NCI-H2196 (cell line): ENCODE measurements at regions not wholly inside any gene's neighbourhood (a gene's known extent, or its start where the extent isn't known, plus 50 kb on each side); places are given as distances from the start of the nearest gene placed in this dataset.
"Not testable (repeated sequence)": the region's sequence is repeated elsewhere in the genome, so short reads cannot be mapped to it uniquely, and the experiment has no call there.

Source experiments
- DNase-seq: peaks from one replicate; lab custom pipeline; 2025; ENCODE audit not compliant: unreplicated experiment; lab: John Stamatoyannopoulos, UW

DNA sequence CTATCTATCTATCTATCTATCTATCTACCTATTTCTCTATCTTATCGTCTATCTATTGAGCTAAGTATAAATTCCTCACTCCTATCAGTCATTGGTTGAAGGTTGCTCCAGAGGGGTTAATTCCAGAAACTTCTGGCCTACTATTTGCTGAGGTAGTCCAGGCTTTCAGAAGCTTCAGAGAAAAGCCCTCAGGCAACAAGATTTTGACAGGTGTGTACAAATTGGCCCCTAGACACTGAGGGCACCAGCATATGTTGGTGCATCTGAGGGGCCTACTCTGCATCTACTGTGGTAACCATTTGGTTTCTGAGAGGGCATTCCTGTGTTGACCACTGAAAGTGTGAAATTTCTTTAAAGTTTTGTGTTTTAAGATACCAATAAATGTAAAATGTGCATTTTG is 265.2 kb upstream of the B3GALT2 start:
- no peak for DNase-seq

GRCh38 chr1:193451001-193451400 is 264.6 kb upstream of the B3GALT2 start:
- no peak for DNase-seq

DNA sequence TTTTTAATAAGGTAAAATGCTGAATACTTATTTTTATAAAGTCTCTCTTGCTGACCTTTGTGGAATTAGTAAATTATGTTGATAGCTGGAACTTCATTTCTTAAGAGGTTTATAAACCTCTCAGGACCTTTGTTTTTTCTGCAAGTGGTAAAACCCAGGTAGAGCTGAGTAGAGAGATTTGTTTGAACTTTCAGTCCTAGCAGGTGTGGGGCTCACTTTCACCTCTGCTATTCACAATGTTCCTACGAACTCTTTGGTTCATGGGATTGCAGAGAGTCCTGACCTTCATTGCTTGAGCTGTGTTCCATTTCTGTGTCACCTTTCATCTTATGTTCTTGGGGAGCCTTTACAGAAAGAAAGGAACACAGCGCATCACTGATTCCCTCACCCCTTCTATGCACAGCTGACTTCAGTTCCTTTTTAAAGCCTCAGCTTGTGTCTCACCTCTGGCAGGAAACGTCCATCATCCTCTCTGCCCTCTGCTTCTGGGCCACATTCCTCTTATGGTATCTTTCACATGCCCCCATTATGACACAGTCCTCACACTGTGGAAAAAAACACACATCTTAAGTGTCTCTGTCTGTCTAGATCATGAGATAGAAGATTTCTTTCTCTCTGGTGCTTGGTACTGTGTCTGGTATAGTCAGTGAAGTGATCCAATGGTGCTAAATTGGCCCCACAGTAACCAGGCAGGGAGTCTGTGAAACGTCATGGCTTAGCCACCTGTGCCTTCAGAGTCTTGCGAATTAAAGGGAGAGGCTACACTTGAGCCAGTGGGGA is 262.5 kb upstream of the B3GALT2 start:
- no peak for DNase-seq

- no peak for DNase-seq
These were observed 257.5 kb upstream of the B3GALT2 start for GRCh38 chr1:193443886-193444285.

- DNase-seq = no peak
These were observed 252.4 kb upstream of the B3GALT2 start for GRCh38 chr1:193438771-193439170.

DNA sequence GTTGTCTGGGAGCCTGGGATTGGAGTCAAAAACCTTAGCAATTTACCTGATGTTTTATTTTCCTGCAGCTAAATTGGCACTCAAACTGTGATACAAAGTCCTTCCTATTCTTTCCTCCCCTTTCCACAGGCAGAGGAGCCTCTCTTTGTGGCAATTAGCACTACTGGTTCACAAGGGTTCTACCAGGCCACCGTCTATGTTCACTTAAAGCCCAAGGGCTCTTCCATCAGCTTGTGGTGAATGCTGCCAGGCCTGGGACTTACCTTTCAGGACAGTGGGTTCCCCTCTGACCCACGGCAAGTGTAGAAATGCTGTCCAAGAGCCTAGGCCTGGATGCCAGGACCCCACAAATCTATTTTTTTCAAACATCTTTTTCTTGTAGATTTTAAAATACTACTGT is 251.9 kb upstream of the B3GALT2 start:
- DNase-seq = no peak

DNA sequence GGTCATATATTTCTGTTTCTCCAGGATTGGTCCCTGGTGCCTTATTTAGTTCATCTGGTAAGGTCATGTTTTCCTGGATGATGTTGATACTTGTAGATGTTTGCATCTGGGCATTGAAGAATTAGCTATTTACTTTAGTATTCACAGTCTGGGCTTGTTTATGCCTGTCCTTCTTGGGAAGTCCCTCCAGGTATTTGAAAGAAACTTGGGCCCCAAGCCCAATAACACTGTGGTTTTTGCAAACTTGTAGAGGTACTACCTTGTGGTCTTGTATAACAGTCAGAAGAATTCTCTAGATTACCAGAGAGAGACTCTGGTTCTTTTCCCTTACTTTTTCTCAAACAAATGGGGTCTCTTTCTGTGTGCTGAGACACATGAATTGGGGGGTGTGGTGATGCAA is 251.4 kb upstream of the B3GALT2 start:
- no peak for DNase-seq

DNA sequence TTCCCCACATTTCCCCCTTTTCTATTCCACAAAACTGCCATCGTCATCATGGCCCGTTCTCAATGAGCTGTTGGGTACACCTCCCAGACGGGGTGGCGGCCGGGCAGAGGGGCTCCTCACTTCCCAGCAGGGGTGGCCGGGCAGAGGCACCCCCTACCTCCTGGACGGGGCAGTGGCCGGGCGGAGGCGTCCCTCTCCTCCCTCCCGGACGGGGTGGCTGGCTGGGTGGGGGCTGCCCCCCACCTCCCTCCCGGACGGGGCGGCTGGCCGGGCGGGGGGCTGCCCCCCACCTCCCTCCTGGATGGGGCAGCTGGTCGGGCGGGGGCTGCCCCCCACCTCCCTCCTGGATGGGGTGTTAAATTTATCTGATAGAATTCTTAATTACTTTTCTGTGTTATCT is 250.9 kb upstream of the B3GALT2 start:
- DNase-seq = not testable (repeated sequence)

DNA sequence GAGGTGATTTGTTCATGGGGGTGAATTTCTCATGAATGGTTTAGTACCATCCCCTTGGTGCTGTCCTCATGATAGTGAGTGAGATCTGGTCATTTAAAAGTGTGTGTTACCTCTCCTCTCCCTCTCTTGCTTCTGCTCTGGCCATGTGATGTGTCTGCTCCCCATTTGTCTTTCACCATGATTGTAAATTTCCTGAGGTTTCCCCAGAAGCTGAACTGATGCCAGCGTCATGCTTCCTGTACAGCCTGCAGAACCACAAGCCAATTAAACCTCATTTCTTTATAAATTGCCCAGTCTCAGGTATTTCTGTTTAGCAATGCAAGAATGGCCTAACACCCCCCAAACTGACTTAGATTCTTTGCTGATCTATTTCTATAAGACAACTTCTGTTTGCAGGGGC is 249.4 kb upstream of the B3GALT2 start:
- DNase-seq = no peak

- DNase-seq = no peak
These were observed 247.9 kb upstream of the B3GALT2 start for GRCh38 chr1:193434319-193434718.

- DNase-seq = no peak
These were observed 247.2 kb upstream of the B3GALT2 start for GRCh38 chr1:193433599-193433998.

GRCh38 chr1:193432979-193433587 is 246.7 kb upstream of the B3GALT2 start:
- no peak for DNase-seq

GRCh38 chr1:193431265-193431977 is 245.0 kb upstream of the B3GALT2 start:
- DNase-seq = no peak

- no peak for DNase-seq
These were observed 241.1 kb upstream of the B3GALT2 start for GRCh38 chr1:193427524-193427923.

DNA sequence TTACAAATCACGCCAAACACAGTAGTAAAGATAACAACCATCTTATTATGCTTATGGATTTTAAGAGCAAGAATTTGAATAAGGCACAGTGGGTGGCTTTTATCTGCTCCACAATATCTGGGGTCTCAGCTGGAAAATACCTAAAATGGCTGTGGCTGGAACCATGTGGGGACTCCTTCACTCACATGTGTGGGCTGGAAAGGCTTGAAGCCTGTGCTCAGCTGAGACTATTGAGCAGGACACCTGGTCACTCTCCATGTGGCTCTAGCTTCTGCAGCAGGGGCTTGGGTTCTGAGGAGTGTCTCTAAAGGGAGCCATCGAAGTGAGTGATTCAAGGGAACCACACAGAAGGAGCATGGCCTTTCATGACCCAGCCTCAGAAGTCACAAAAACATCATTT is 239.6 kb upstream of the B3GALT2 start:
- no peak for DNase-seq

- no peak for DNase-seq
These were observed 235.1 kb upstream of the B3GALT2 start for GRCh38 chr1:193421487-193421886.

- no peak for DNase-seq
These were observed 232.9 kb upstream of the B3GALT2 start for GRCh38 chr1:193419295-193419694.

DNA sequence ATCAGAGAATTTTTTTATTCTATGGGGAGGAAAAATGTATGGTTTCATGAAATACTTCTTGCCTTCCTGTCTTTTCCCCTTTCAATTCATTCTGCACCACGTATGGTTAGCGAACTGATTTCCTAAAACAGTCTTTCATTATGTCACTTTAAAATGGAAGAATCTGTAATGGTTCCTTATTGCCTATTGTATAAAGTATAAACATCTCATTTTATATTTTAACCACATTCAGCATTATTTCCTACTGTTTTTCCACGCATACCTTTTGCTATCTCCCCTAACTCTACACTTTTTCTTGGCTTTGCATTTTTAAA is 232.3 kb upstream of the B3GALT2 start:
- DNase-seq = no peak

DNA sequence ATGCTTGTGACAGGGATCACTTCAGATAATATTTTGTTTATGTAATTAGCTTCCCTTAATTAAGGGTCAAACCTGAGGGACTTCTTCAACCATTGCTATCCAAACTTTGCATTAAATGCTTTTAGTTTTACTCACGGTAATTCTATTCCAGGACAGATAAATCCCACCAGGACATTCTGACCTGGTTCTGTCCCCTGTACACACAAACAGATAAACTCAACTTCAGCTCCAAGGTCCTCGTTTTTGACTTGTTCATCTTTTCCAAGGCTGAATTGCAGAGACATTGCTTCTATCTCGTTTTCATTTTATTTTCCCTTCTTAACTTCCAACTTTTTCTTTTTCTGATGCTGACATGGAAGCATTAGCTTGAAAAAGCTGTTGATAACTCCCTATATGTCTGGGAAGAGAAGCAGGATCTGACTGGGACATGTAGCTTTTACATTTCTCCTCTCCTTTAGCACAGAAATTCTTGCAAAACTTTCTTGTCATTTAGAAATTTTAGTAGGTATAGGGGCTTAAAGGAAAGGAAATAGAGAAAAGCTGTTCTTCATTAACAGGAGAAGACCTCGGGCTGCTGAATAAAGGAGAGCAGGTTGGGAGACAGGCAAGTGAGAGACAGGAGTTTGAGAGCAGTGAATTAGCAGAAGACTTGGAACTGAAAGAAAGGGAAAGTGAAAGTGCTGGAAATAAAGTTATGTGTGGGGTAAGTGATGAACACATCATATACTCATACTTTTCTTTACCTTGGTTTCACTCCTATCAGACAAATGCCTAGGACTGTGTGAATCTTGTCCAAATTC is 231.7 kb upstream of the B3GALT2 start:
- DNase-seq = no peak

DNA sequence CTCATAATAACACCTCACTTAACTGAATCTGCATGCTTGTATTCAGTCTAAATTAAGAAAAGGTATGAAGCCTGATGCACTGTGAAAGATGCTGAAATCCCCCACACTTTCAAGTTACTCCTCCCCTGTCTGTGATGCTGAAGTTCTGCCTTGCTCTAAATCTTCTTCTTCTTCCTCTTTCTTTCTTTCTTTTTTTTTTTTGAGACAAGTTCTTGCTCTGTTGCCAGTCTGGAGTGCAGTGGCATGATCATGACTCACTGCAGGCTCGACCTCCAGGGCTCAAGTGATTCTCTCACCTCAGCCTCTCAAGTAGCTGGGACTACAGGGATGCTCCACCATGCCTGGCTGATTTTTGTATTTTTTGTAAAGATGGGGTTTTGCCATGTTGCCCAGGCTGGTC is 231.0 kb upstream of the B3GALT2 start:
- no peak for DNase-seq

- DNase-seq = no peak
These were observed 230.0 kb upstream of the B3GALT2 start for GRCh38 chr1:193416226-193417024.
